HS-5 (cell line): ENCODE measurements at regions not wholly inside any gene's neighbourhood (a gene's known extent, or its start where the extent isn't known, plus 50 kb on each side); places are given as distances from the start of the nearest gene placed in this dataset.
"Not testable (repeated sequence)": the region's sequence is repeated elsewhere in the genome, so short reads cannot be mapped to it uniquely, and the experiment has no call there.

Experiments used
- DNase-seq: peaks from one replicate; pipeline ENCODE4 v3.0.0-alpha.2; 2012; ENCODE audit warnings: low read depth

DNA sequence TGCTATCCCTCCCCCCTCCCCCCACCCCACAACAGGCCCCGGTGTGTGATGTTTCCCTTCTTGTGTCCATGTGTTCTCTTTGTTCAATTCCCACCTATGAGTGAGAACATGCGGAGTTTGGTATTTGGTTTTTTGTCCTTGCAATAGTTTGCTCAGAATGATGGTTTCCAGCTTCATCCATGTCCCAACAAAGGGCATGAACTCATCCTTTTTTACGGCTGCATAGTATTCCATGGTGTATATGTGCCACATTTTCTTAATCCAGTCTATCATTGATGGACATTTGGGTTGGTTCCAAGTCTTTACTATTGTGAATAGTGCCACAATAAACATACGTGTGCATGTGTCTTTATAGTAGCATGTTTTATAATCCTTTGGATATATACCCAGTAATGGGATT is 98.3 kb upstream of the DPH5 start:
- DNase-seq = not testable (repeated sequence)

DNA sequence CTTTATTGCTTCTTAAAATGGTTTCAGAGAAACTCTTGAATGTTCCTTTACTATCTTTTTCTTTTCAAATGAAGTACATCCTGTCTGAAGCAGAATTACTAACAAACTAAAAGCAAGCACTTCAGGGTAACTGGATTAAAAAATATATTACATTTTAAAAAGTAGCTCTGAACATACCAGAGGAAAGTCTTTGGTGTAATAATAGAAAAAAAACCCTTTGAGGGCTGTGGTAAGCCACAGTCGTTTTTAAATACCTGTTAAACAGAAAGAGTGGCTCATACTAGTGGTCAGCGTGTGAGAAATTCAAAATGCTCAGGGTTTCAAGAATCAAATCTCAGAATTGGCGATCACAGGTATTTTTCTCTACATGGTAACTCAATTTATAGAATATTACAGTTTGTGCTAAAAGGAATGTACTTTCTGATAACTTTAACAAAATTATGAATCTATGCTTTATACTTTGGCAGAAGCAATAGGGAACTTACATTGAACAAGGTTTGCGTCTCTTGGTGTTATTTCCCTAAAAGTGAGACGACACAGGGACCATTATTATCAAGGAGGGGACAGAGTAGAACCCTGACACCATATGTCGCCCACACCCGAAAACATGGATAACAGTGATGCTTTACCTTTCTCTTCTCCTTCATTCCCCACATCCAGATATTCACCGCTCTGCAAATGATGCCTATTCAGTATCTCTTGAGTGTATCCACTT is 97.0 kb upstream of the DPH5 start:
- DNase-seq = no peak

DNA sequence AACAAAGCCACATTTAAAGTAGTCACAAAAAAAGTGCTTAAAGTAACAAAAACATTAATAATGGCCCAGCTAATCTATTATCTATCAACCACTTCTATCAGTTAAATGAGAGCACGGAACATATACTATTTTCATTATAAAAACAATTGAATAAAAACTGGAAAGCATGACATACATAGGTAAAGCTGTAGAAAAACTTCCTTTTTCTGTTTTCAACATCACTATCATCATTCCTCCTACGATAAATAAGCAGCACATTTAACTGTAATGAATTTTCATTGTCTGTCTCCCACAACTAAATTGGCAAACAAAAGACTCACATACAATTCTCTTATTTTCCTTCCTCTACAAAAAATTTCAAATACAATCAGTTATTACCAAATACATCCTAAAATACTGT is 96.4 kb upstream of the DPH5 start:
- no peak for DNase-seq

DNA sequence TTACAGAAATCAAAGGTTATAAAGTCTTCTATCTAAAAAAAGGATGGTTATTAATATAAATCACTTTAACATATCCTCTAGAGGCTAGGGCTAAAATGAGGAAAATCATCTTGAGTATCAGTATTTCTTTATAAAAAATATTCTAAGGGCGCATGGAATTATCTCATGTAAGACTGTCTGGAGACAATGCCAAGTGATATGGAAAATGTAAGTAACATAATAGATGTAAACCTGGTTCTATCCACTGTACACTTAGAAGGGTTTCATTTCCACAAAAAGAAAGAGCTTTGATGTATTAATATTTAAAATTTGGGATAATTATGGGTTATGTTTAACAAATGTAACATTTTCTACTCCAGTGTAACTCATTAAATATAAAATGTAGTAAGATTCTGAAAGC is 95.9 kb upstream of the DPH5 start:
- no peak for DNase-seq

DNA sequence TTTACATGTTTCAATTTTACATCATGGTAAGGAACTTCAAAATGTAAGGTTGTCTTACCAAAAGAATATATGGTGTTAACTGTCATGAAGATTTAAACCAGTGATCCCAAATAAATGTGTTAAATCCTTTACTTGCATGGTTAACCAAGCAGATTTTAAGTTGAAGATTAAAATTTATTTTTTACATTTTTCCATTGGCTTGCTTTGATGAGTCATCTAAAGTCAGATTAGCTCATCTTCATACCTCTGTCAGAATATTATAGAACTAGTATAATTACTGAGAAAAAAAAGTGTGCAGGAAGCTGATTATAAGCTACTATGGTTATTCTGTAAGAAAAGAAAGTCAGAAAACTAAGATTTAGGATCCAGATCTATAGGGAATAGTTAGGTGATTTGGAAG is 95.3 kb upstream of the DPH5 start:
- no peak for DNase-seq

DNA sequence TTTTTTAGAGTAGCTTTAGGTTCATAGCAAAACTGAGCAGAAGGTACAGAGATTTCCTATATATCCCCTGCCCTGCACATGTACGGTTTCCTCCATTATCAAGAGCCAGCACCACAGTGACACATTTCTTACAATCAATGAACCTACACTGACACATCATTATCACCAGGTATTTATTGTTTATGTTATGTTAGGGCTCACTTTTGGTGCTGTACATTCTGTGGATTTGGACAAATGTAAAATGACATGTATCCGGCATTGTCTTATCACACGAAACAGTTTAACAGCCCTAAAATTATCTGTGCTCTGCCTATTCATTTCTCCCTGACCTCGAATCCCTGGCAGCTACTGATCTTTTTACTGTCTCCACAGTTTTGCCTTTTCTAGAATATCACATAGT is 93.7 kb upstream of the DPH5 start:
- DNase-seq = no peak

DNA sequence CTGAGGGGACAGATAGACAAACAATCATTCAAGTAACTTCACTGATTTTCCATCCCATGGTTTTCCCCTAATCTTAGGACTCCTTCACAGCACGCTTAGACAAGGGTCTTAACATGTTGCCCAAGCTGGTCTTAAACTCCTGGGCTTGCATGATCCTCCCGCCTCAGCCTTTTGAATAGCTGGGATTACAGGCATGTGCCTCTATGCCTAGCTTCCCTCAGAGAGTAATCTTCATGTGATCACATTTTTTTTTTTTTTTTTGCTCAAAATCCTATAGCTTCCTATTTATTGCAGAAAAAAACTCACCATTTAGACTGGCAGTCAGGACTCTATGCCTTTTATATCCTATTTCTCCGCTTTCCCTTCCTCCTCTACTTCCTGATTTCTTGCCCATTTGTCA is 90.4 kb upstream of the DPH5 start:
- DNase-seq = no peak

DNA sequence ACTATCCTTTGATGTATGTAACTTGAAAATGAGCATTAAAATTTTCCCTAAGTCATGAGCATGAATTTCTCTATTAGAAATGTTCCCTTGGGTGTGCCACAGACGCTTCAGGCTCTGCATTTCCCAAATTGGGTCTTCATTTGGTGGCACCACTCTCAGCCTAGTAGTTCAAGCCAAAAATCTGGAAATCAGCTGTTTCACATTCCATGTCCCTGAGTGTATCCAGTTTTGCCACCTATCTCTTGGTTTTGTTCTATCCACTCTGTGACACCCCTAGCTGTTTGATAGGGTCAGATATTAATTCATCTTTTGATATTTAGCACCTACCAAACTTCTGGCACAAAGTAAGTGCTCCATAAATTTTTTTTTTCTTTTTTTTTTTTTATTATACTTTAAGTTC is 89.5 kb upstream of the DPH5 start:
- DNase-seq = no peak

DNA sequence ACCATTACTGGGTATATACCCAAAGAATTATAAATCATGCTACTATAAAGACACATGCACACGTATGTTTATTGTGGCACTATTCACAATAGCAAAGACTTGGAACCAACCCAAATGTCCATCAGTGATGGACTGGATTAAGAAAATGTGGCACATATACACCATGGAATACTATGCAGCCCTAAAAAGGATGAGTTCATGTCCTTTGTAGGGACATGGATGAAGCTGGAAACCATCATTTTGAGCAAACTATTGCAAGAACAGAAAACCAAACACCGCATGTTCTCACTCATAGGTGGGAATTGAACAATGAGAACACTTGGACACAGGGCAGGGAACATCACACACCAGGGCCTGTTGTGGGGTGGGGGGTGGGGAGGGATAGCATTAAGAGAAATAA is 88.5 kb upstream of the DPH5 start:
- DNase-seq = not testable (repeated sequence)

DNA sequence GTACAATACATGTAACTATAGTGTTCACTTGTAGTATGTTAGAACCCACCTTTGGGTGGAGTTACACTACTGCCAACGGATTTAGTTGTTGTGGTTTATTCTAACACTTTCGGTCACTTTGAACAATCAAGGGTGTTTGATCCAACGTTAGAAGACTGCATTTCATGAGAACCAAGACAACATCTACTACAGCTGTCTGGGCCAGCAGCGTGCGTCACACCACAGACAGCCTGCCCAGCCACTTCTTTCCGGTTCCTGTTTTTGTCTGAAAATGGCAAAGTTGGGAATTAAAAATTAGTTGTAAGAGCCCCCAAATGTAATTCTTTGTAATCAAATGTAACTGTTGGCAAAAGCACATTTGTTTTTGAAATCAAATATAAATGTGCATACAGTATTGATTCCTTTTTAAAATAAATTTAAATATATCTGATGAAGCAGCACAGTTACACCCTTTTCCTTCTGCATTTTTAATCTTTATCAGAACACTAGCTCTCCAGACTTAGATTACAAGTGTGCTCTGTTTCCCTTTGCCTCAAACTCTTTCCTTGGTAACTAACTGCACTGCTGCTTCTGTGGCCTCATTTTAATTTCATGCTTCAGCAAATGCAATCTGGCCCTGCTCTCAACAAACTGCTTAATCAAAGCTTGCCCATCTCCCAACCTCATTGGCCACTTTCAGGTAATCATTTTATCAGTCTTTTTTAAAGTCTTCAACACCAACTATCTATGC is 86.6 kb upstream of the DPH5 start:
- no peak for DNase-seq

DNA sequence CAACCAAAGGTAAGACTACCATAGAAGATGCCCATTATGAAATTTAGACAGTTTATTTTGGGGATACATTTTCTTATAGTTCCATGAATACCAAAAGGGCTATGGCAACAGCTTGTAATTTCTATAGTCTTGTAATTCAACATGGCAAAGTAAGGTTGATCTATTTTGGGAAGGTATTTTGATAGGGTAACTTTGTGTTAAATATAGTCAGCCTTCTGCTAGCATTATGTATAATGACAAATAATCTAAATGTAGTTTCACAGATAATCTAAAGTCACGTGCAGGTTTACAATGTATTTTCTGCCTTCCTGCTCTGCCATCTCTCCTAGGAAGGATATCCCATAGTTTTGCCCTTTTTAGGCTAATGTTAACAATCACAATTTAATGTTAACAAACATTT is 85.9 kb upstream of the DPH5 start:
- DNase-seq = no peak

DNA sequence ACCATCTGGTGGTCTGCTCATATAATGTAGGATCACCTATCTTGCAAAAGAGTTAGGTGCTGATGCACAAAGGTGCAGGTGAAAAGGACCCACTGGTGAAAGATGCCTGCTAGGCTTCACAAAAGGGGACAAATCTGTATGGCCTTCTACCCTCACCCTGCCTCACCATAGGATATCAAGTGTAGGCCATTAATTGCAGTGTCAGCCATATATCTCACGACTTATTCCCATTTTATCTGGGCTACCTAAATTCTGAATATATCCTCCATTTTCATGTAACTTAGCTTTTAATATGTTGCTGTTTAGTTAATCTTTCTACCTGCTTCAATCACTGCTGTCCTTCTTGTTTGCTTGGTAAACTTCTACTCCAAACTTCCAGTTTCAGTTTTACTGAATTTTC is 84.2 kb upstream of the DPH5 start:
- no peak for DNase-seq

DNA sequence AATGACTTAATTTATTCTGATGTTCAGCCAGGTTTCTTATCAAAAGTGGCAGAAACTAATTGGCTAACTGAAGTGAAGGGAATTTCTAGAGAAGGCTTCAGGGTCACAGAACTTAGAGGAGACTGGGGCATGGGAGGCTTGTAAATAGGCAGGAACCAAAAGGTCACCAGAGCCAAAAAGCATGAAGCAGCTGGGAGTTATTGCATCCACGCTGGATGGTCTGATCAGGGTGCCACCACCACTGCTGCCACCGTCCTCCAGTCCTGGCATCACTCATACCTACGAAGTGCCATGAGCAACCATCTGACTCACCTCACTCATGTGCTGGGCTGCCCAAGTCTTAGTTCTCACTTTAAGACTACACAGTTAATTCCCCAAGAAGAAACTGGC is 82.5 kb upstream of the DPH5 start:
- no peak for DNase-seq

DNA sequence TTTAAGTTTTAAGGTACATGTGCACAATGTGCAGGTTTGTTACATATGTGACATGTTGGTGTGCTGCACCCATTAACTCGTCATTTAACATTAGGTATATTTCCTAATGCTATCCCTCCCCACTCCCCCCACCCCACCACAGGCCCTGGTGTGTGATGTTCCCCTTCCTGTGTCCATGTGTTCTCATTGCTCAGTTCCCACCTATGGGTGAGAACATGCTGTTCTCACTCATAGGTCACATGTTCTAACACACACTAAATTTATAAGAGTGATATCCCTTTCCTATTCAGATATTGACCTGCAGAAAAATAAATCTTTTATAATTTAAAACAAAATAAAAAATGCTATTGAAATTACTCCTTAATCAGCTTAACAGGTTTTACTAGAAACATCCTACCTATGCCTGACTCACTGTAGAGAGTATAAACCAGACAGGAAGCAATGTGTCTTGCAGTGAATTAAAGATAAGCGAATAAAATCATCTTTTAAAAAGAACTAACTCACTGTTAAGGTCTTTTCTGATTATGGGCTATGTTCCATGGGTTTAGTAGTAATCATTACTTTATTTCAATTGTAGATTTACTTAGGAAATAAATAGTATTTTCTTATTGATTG is 82.0 kb upstream of the DPH5 start:
- no peak for DNase-seq

DNA sequence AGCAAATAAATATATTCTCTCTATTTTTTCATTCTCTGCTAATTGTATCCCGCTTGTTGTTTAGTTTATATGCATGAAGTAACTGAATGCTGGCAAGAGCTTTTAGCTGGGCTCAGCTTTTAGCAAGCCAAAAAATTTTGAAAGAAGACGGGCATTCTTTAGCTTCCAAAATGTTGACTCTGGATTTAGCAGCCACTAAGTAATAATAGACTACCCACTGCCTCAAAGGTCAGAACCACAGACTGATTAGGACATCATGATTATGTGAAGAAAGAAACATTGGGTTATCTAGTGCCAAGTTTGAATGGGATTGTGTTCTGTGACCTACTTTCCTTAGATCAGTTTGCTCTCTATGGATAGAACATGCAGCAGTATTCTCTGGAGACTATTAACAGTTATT is 80.3 kb upstream of the DPH5 start:
- no peak for DNase-seq

DNA sequence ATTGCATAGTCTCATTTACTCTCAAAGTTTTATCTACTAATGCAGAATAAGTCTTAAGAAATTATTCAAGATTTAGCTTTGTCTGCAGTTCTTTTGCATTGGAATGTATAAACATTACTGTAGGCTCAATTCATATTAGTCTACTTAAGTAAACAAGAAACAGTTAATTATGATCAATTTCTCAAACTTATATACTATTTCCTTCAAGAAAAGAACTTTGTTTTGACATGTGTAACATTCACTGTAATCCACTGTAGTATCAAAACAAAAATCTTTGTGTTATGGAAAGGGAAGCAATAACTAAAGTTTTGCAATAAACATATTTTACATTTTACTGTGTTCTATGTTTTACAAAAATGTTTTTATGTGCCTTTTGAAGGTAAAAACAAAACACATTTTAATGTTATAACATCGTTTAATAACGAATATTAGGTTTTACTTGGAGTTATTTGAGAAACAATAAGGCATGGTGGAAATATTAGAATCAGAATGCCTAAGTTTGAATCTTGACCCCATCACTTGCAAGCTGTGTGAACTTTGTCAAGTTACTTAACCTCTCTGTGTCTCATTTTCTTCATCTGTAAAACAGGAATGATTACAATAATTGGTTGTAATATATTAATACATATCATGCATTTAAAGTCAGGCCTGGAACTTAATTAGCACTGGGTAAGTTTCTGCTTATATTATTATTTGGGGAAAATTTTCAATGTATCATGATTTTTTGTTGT is 77.0 kb upstream of the DPH5 start:
- no peak for DNase-seq

DNA sequence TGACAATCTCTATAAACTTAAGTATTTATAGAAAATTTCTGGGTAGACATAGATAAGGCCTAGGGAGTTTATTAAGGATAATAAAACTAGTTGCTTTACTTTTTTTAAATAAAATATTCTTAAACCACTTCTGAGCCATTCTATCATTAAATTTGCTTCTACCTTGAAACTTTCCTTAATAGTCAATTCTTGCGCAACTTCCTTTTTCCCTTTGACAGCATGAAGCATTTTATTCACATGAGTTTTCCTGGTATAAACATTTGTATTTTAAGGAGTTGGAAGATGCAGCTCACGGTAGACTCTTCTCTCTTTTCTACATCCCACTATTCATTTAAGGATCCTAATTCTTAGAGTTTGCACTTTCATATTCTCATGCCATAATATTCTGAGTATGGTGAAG is 75.8 kb upstream of the DPH5 start:
- DNase-seq = no peak

DNA sequence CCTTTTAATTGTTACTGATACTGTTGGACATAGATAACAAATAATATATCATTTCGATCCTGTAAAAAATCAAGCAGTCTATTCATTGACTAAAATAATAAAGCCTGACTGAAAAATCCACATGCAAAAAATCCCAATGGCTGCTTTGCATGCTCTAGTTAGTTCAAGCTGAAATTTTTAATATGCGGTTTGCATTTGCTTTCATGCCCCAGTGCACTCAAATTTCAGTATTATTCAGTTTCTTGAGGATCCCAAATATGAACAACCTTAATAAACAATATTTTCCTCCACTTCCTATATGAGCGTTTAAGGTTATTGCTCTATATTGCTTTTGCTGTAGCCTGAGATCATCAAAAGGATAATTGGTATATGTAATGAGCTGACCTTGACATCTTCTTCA is 75.1 kb upstream of the DPH5 start:
- DNase-seq = no peak

DNA sequence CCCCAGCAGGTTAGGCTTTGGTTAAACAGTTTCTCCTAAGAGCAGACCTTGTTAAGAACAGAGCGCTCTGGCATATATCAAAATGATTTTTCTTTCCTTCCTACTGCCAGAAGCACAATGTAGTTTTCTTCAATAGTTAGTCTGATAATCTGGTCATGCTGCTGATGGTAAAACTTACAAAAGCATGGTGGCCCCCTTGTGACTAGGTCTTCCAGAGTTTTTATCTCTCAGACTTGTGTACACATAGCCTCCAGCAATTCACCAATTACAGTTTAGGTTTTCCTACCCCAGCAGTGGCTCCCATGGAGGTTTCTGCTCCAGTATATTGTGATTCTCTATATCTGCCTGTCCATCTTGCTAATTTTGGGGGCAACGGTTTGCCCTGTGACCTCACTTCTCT is 73.3 kb upstream of the DPH5 start:
- DNase-seq = no peak

DNA sequence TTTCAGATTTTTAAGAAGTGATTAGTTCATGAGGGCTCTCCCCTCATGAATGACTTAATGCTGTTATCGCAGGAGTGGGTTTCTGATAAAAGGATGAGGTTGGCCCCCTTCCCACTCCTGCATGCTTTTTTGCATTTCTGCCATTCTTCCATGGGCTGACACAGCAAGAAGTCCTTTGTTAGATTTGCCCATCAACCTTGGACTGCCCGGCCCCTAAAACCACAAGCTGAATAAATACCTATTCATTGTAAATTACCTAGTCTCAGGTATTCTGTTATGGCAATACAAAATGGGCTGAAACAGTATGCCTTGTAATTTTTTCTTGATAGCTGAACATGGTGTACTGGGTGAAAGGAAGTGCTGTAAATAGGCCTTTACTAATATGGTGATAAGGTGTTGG is 72.7 kb upstream of the DPH5 start:
- DNase-seq = no peak

DNA sequence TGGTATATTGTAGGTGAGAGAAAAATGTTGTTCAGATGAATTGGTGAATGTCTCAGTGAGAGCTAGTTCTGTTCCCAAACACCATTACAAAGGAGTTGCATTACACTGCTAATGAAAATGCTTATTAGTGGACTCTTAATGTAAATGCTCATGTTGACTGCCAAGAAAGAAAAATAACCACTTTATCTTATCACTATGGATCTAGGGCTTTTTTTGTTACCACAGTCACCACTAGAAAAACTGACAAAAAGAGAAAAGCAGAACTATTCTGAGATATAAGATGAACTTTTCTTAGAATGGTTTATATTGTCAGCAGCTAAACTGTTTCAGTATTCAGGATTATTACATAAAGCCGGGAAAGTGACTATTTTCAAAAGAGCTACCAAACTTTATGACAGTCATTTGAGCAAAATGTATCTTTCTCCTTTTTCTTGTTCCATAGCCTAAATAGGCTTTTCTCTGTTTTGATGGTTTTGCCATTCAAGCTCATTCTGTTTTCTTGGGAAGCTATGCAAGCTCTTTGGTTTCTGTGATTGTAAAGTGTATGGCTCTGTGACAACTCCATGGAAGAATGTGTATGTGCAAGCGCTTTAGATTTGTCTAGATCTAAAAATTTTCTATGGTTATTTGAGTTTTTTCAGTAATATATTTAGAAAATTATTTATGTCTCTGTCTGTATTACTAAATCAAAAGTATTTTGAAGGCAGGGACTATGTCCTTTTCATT is 64.2 kb upstream of the DPH5 start:
- no peak for DNase-seq

DNA sequence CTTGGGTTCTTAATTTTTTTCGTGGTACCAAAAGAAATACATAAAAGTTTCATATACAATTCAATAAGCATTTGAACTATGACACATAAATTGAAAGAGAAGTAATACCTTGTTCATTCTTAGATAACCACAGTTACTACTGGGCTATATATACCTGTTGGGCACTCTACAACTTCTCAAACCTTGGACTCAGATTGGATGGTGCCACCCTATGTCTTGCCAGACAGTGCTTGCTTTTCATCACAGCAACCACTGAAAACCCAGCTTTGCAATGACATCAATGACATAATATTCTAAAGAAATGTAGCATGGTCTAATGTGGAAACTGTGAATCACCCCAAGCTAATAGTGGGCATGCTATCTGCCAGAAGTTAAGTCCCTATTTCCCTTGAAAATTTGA is 62.8 kb upstream of the DPH5 start:
- no peak for DNase-seq
